GM12891 (cell line): ENCODE measurements at regions not wholly inside any gene's neighbourhood (a gene's known extent, or its start where the extent isn't known, plus 50 kb on each side); places are given as distances from the start of the nearest gene placed in this dataset.

Experiments used
- PAX5 ChIP-seq: IDR thresholded peaks from 2 replicates; pipeline ENCODE4 v1.6.1; 2011; ENCODE audit warnings: low read length, moderate library complexity, mild to moderate bottlenecking; ENCODE audit not compliant: insufficient read depth, severe bottlenecking
- POLR2A ChIP-seq: IDR thresholded peaks from 2 replicates; pipeline ENCODE4 v1.6.1; 2011; ENCODE audit warnings: low read depth, low read length, control low read depth
- POLR2AphosphoS5 ChIP-seq: IDR thresholded peaks from 2 replicates; pipeline ENCODE4 v1.6.1; 2011; ENCODE audit warnings: low read depth, low read length, control low read depth
- SPI1 ChIP-seq: IDR thresholded peaks from 2 replicates; pipeline ENCODE4 v1.6.1; 2011; ENCODE audit warnings: low read depth, low read length, control low read depth
- TAF1 ChIP-seq: IDR thresholded peaks from 2 replicates; pipeline ENCODE4 v1.6.1; 2011; ENCODE audit warnings: low read depth, low read length, control low read depth

DNA sequence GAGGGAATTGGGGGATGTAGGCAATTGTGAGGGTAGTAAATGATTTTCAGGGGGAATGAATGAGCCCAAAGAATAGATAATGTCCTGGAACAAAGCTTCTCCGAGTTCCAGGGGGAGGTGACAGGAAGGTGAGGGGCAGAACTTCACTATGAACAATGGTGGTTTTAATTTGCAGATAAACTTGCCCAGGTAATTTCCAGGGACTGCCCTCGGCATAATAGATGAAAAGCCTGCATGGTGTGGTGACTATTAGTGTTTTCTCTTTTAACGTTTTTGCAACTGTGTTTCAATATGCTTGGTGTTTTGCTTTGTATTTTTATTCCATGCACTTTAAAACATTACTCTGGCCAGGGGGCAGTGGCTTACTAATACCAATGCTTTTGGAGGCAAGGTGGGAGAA, 325.2 kb upstream of the RGS6 start:
- TF ChIP-seq POLR2AphosphoS5 (no peak), POLR2A (no peak), TAF1 (no peak), PAX5 (no peak), SPI1 (no peak)
